ENCODE measurements at regions not wholly inside any gene's neighbourhood (a gene's known extent, or its start where the extent isn't known, plus 50 kb on each side); places are given as distances from the start of the nearest gene placed in this dataset.

DNA sequence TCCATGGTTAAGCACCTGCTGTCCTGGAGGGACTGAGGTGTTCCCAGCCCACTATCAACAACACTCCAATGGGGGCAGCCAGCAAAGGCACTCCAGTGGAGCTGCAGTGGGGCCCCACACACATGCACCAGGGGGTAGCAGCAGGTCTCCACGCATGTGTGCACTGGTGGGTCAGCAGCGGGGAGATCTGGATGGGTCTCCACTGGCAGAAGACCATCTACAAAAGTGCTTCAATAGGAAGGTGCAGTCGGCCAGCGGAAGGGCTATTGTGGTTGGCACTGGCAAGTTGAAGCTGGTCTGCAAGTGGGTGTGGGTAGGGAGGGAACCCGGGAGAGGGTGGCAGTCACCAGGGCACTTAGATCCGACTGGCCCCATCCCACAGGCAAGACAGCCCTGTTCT, 1355.4 kb downstream of the NSUN3 start:
- no peak for DNase-seq

DNA sequence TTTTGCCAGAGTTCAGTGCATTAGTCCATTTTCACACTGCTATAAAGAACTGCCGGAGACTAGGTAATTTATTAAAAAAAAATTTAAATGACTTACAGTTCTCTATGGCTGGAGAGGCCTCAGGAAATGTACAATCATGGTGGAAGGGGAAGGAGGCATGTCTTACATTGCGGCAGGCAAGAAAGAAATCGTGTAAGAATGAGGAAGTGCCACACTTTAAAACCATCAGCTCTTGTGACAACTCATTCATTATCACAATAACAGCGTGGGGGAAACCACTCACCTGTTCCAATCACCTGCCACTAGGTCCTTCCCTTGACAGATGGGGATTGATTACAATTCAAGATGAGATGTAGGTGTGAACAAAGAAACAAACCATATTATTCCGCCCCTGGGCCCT, 1361.4 kb downstream of the NSUN3 start:
- no peak for DNase-seq

- no peak for DNase-seq
Observed at GRCh38 chr3:95434491-95434890, 1371.6 kb downstream of the NSUN3 start.

DNA sequence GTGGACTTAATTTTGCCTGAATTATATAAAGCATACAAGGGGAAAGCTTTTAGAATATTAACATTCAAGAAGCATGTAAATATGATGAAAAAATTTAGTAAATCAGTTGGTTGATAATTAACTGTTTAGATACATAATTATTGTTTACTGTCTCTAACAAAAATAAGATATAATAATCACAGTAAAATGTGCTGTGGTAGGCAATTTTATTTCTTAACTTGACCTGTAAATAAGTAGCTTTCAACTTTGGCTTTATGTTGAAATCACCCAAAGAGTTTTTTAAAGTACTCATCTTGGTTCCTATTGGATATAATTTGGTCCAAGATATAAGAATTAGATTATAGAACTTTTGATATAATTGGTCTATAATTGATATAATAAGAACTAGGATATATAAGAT, 1374.5 kb downstream of the NSUN3 start:
- no peak for DNase-seq

DNA sequence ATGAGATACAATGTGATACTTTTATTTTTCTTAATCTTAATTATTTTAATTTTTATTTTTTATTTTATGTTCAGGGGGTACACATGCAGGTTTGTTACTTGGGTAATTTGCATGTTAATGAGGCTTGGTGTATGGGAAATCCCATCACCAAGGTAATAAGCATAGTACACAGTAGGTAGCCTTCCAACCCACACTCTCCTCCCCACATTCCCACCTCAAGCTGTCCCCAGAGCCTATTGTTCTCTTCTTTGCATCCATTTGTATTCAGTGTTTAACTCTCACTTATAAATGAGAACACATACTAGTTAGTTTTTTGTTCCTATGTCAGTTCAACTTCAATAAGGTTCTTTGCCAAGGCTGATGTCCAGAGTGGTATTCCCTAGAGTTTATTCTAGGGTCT, 1375.4 kb downstream of the NSUN3 start:
- DNase-seq, result no peak

DNA sequence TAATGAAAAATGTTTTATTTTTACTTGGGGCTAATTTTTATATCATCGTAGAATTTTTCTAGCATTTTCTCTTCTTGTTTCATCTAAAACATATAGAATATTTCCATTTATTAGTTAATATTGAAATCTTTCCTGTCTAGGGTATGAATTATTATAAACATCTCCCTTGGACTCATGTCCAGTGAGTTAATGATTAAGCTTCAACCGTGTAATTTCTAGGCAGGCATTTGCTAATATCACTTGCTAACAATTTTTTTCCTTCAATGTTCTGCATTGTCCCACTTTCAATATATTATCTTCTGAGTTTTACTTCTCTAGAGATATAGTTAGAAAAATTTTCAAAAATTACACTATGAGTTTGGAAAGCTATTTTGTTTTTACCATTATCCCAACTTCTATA, 1371.6 kb upstream of the EPHA6 start:
- DNase-seq, result no peak

GRCh38 chr3:95449841-95450240, 1364.6 kb upstream of the EPHA6 start:
- DNase-seq, result no peak

DNA sequence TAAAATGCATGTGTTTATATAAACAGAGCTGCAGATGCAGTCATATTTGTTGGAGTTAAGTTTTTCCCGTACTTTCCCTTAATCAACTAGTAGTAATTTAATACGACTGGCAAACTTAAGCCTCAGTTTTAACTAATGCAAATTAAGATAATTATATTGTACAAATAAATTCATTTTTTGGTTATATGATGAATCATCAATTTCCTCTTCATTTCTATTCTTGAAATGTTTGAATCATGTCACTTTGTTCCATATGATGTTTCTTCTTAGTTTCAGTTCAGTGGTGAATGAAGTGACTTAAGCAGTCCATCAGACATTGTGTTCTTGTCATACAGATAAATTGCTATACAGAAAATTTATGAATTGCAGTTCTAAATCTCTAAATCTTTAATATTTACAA, 1361.2 kb upstream of the EPHA6 start:
- no peak for DNase-seq

DNA sequence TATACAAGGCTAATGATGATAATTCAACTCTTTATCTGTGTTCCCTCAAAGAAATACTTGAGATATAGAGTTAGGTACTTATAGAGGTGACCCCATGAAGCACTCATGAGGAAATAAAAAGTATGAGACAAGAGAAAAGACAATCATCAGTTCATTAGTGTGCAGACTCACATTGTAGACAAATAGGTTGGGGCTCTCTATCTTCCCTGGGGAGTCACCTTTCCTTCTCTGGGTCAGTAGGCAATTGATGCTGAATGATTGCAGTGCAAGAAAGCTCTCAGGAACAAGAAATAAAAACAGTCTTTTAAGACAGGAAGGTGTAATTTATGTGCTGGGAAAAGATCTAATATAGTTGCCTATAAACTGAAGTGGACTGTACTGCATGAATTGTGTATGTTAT, 1357.6 kb upstream of the EPHA6 start:
- DNase-seq, result no peak

DNA sequence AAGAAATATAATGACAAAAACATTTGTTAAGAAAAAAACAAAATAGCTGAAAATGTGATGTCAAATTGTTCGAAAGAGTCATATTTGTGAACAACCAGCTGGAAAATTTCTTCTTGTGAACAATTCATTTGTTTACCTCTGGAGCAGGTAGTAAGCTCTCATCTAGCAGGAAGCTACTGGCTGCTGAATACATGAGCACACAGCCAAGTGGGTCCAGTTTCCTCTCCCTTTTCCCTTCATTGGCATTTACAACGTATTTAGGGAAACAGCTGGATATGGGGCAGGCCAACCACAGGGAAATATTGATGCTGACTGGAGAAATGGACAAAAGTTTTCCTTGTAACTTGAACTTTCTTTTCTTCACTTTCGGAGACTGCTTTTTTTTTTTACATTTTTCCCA, 1354.7 kb upstream of the EPHA6 start:
- DNase-seq, result no peak

GRCh38 chr3:95460274-95460673, 1354.1 kb upstream of the EPHA6 start:
- DNase-seq, result no peak

DNA sequence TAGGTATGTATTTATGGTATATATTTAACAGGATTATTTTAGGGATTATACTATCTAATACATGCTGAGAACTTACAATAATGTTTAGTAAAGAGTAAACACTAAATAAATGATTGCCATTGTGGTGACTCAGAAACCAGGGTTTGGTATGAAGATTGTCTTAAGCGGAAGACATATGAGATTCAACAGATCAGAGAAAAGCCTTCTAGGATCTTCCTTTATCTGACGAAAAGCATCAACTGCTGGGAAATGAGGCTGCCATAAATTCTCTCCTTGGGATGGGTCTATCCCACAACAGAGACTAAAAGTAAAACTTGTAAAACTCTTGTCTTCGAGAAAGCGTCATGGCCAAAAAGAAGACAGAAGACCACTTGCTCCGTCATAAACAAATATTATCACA, 1352.2 kb upstream of the EPHA6 start:
- no peak for DNase-seq

DNA sequence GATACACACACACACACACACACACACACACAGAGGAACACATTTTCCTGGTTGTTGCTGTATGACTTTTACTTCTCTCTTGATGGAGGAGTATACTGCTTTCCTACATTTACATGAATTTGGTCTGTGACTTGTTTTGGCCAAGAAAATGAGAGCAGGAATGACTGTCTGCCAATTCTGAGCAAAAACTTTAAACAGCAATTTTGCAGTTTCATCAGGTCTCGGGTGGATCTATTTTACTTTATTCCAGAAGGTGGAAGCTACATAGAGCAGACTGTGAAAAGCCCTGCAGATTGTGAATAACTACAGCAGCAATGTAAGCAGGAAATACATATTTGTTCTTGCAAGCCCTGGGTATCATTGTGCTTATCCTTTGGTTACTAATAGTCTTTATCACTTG, 1350.0 kb upstream of the EPHA6 start:
- no peak for DNase-seq

DNA sequence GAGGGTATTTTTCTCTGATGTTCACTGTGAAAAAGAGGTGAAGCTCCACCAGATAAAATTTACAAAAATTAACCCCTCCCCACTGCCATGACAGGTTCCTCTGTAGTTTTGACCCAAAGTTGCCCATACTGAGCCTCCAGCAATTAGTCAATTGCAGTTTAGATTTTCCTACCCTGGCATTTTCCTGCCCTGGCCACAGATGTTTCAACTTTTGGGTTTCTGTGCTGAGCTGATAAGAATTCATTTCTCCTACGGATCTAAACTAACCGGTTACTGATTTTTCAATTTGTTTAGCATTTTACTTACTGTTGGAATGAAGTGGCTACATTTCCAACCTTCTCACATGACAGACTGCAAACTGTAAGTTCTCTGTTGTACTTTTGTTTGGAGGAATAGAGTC, 1346.1 kb upstream of the EPHA6 start:
- DNase-seq, result no peak

DNA sequence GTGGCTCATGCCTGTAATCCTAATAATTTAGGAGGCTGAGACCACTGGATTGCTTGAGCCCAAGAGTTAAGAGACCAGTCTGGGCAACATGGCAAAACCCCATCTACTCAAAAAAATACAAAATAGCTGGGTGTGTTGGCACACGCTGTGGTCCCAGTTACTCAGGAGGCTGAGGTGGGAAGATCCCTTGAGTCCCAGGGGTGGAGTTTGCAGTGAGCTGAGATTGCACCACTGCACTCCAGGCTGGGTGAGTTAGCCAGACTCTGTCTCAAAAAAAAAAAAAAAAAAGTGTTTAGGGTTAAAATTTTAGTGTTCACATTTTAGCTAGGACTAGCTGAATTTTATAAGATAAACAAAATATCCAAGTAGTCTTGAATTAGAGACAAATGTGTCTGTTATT, 1340.1 kb upstream of the EPHA6 start:
- DNase-seq, result no peak

- no peak for DNase-seq
Observed at GRCh38 chr3:95476534-95476933, 1337.9 kb upstream of the EPHA6 start.

- DNase-seq, result no peak
Observed at GRCh38 chr3:95506174-95506573, 1308.2 kb upstream of the EPHA6 start.

- no peak for DNase-seq
Observed at GRCh38 chr3:95508124-95508523, 1306.3 kb upstream of the EPHA6 start.

DNA sequence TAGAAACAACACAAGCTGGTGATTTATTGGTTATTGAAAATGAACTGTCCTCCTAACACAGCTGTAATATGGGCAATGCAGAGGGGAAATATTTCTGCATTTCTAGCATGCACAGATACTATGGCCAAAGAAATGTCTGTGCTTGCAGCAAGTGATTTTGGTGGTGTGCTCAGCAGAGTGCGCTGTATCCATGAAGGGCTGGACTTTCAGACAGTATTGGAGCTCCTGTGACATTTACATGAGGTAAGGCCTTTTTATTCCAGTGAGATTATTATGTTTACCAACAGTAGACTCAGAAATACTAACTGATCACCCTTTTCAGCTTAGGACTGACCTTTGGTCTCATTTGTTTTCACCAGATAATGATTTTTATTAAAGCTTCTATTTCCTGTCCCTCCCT, 1302.6 kb upstream of the EPHA6 start:
- no peak for DNase-seq

- no peak for DNase-seq
Observed at GRCh38 chr3:95514260-95514659, 1300.1 kb upstream of the EPHA6 start.

GRCh38 chr3:95521396-95521795, 1293.0 kb upstream of the EPHA6 start:
- DNase-seq, result no peak

DNA sequence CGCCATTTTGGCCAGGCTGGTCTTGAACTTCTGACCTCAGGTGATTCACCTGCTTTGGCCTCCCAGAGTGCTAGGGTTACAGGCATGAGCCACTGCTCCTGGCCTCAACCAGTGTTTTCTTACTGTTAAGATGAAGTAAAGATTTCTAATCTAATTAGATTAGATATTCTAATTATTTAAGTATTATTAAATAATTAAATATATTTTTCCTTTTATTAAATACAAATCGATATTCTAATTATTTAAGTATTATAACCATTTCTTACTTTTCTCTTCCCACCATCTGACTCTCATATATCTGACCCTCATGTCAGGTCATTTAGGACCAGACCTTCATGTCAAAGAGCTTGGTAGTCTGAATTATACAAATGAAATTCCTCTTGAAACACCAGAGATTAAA, 1291.9 kb upstream of the EPHA6 start:
- no peak for DNase-seq

- no peak for DNase-seq
Observed at GRCh38 chr3:95539950-95540483, 1274.4 kb upstream of the EPHA6 start.

DNA sequence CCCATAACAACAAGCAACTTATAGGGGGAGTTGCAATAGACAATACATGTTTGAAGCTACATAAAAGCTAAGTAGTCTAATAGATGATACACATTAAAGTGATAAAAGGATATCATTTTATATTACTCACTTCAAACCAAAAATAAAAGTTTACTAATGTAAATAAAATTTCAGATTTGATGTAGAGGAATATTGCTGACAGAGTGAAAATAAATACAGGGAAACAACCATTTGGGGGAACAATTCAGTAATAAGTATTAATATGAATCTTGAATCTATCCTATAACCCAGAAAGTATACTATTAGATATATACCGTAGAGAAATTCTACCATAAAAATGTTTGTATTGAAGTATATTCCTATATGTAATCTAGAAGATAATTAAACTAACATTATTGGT, 1248.9 kb upstream of the EPHA6 start:
- DNase-seq, result no peak

DNA sequence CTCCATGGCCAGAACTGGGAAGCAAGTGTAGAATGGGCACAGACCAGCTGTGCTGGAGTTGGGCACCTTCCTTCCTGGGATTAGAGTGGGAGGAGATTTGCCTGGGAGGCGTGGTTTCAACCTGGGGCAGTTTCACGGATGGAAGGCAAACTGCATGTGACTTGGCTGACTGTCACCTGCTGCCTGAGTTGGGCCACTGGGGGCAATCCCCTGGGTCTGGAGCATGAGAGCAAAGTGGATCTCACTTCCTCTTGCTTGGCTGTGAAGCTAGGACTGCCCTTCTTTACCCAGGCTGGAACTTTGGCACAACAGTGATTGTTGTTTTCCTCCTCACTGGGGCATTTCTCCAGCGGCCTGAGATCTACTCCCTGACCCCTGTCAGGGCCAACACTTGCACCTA, 1247.0 kb upstream of the EPHA6 start:
- DNase-seq, result no peak

GRCh38 chr3:95586754-95587153, 1227.6 kb upstream of the EPHA6 start:
- DNase-seq, result no peak

All from CD4-positive, alpha-beta T cell treated with Interleukin-15 for 1 hour (primary cell).